ENCODE measurements at regions not wholly inside any gene's neighbourhood (a gene's known extent, or its start where the extent isn't known, plus 50 kb on each side); places are given as distances from the start of the nearest gene placed in this dataset.
A peak's percentile ranks its signal among the peaks of the same experiment; 100 is the strongest.

DNA sequence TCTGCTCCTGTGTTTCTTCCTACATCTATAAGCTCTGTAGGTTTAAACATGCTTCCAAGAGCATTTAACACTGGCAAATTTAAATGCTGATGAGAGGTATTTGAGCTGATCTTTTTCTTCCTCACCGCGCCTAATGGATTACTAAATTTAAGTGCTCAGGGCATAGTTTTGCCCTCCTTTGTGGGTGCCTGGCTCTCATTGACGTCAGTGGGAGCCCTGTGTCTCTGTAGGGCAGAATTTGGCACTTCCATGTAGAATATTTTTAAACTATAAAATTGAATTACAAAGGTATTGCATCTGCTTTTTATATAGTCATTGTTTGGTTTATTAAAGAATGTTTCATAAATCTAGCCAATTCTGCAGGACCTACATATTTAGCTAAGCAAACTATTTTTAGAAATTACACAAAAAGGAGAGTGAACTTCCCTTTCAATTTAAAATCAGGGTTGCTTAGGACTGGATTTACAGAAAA lies 444.8 kb downstream of the AEBP2 start:
- no peak for DNase-seq

DNA sequence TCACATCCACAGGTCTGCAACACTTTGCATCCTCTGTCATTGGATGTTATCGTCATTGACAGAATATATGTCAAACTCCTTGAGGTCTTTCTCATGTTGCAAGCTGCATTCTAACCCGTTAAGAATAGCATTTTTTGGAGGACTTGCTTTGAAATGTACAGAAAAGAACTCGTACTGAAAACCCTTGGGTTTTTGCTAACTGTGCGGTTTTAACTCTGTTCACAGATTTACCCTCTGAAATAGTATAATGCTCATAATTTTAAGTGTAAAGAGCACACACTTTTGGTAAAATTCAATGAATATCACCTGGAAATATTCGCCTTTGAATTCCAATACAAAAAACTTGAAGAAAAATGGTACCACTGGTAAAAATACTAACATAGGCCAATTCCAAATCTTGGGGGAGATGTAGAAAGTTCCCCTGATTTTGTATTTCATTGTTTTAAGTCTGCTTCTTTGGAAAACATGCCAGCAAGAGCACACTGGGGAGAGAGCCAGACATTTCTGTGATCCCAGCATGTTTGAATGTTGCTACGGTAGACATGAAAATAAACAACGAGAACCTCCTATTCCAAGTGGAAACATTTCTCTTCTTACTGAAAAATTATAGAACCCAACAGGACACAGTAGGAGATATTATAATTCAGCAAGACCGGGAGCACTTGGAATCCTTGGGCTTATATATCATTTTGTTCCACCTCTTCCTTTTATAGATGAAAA lies 446.0 kb downstream of the AEBP2 start:
- DNase-seq: no peak

GRCh38 chr12:19886065-19886464 lies 446.8 kb downstream of the AEBP2 start:
- DNase-seq: no peak

GRCh38 chr12:19886639-19887064 lies 447.4 kb downstream of the AEBP2 start:
- no peak for DNase-seq

GRCh38 chr12:19890024-19890423 lies 450.7 kb downstream of the AEBP2 start:
- DNase-seq: no peak

DNA sequence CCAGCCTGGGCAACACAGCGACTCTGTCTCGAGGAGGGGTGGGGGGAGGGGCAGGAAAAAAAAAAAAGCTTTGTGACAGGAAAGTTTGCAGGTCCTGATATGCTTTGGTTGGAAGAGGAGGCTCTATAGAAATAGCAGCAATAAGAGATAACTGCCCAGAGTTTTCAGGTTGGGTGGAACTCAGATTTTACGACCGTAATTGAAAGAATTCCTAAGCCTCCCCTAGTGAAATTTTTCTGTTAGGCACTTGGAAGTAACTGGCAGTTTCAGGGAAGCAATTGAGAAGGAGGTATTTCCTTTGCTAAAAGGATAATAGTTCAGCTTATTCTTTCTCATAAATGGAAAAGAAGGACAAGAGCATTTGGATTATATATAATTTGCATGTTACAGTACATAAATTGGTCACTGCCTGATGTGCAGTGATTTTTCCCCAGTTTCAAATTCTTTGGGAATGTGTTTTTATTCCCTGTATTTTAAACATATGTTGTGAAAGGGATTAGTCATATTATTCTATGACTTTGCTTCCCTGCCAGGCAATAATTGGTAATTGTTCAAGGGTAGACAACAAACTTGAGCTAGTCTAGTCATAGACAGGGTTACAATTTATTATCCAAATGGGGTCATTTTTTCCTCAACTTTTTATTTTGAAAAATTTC lies 452.8 kb downstream of the AEBP2 start:
- DNase-seq: no peak

GRCh38 chr12:19893514-19893913 lies 454.2 kb downstream of the AEBP2 start:
- no peak for DNase-seq

- DNase-seq: no peak
Measured at GRCh38 chr12:19894050-19894449, 454.8 kb downstream of the AEBP2 start.

DNA sequence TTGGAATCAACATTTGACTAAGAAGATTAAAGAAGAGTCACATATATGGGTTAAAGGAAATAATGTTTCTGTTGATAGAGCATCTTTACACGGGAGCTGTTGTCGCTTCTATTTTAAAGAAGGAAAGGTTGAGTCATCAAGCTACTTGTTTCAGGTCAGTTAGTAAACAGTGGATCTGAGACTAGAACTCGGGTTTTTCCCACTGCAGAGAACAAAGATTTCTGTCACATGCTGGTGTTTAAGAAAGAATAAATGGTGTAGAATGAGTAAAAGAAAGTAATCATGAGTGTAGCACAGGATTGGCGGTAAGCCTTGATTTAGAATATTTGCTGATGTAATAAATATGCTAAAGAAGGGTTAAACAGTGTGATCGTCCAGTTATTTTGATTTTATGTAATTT lies 455.5 kb downstream of the AEBP2 start:
- DNase-seq: no peak

DNA sequence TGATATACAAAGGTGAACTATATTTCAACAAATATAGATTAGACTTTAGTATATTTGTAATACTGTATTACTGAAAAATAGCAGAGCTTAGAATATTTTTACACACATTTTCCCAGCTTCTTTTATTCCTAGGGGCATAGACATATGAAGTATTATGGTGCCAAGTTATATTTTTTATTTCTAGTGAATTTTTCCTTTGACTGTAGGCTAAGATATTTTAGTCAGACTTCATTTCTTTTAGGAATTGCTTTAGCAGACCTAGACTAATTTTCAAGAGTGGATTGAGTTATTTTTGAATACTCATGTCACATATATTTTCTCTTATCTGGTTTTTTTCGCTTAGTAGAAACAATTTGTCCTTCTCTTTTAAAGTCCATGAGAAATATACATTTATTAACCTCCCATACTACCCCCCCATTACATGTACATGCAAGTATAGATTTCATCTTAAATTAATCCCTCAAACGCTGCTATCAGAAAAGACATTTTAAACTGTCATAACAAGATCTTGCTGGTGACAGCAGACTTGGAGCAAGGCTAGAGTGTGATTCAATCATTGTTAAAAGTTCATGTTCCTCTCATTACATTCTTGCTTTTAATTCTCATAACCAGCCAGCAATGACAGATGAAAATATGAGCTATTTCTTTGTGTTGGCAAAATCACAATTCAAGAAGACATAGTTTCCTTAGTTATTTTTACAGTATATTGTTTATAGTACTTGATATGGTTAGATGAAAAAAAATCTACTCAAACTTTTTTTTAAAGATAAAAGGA lies 456.1 kb downstream of the AEBP2 start:
- no peak for DNase-seq

GRCh38 chr12:19896041-19896440 lies 456.7 kb downstream of the AEBP2 start:
- no peak for DNase-seq

DNA sequence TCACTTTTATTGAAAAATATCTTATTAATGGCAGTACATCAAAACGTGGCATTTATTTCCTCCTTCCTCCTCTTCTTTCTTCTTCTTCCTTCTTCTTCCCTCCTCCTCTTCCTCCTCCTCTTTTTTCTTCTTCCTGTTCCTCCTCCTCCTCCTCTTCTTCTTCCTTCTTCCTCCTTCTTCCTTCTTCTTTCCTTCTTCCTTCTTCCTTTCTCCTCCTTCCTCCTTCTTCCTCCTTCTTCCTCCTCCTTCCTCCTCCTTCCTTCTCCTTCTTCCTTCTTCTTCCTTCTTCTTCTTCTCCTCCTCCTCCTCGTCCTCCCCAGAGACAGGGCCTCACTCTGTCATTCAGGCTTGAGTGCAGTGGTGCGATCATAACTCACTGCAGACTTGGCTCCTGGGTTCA lies 457.2 kb downstream of the AEBP2 start:
- DNase-seq: no peak

- no peak for DNase-seq
Measured at GRCh38 chr12:19897900-19898408, 458.7 kb downstream of the AEBP2 start.

GRCh38 chr12:19901841-19902240 lies 462.5 kb downstream of the AEBP2 start:
- no peak for DNase-seq

GRCh38 chr12:19904819-19905218 lies 463.5 kb upstream of the PDE3A start:
- no peak for DNase-seq

DNA sequence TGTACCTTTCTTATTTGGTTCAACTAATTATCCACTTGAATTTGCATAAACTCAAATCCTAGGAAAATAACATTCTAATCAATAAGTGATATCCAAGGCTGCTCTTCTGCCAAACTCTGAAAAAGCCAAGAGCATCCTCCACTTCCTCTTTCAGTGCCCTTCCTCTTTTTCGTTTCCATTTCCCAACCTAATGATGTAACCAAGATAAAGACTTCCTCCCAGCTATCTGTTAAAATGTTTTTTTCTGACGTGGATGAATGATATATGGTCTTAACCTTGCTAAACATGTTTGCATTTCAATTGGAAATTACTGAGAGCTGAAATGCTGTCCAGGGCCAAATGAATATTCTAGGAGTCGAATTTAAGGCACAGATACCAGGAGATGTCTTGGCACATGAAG lies 459.5 kb upstream of the PDE3A start:
- no peak for DNase-seq

DNA sequence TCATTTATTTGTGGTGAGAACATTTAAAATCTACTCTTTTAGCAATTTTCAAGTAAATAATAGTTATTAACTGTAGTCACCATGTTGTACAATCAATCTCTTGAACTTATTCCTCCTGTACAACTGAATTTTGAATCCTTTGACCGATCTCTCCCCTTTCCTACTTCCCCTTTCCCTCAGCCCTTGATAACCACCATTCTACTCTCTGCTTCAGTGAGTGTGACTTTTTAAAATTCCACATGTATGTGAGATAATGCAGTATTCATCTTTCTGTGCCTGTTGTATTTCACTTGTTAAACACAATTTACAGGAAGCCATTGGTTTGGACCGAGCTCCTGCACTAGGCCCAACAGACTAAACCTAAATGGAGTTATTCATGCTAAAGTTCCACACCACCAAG lies 458.9 kb upstream of the PDE3A start:
- DNase-seq: no peak

- no peak for DNase-seq
Measured at GRCh38 chr12:19910681-19911080, 457.7 kb upstream of the PDE3A start.

- no peak for DNase-seq
Measured at GRCh38 chr12:19912991-19913390, 455.3 kb upstream of the PDE3A start.

DNA sequence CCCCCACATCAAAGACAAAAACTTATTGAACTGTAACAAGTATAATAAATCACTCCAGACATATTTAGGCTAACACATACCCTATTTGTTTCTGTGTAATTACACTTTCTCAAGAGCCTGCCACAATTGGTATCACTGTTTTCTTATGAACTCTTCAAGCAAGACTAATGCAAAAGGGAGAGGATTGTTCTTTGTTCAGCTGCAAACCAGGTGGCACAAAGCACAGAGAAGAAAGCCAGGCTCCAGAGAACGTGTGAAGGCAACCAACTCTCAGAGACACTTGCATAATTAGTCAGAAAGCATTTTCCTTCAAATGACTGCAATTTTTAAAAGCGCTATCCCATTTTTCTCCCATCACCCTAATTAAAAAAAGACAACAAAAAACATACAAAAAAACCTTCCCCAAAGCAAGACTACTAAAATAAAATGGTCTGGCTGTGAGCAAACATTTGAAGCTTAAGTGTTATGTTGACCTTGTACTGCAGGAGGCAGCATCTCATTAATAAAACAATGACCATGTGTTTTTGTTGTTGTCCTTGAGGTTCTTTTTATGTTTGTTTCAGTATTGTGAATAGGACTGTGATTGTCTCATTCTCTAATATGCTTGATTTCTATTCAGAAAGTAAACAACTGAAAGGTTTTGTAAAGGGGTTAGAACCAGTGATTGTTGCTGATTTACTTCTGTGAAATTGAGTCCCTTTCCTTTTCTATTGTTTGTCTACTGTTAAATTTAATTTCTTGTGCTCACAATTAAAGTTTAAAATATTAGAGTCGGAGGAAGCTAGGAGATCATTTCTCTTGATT lies 452.7 kb upstream of the PDE3A start:
- peak; percentile 72 for DNase-seq

DNA sequence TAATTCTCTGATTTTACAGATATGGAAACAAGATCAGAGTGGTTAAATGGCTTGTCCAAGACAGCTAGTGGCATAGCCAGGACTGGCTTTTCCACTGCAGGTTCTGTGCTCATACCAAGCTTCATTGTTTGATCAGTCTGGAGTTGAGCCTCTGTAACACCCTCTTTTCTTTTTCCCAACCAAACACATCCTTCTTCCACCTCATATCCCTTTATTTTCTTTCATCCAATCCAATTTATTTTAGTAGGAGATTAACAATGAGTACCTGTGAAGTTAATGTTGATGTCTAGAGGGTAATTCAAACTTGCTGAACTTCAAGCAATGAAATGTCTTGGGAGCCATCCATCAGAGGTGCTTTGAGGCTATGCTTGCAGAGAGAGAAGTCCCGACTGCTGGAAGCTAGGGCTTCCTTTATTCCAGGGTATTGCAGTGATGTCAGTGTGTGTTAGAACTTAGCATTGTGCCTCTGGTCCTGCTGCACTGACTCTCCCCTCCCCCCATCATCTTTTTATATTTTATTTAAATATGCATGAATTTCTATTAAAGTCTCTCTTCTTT lies 452.1 kb upstream of the PDE3A start:
- DNase-seq: peak; percentile 14

DNA sequence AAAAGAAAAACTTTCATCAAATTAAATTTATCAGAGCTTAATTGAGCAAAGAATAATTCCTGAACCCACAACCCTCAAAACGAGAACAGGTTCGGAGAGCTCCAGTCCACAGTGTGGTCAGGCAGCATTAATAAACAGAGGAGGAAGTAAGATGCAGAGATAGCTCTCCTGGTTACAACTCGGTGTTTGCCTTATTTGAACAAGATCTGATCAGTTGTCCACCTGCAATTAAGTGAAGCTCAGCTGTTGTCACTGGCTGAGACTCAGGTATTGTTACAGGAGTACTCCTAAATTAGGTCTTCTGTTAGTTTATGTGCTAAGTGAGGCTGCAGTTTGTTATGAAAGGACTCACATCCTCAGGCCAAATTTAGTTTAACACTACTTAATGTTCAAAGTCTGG lies 451.4 kb upstream of the PDE3A start:
- peak; percentile 13 for DNase-seq

All from SHP77 treated with DMSO at 0.1 percent for 48 hours (cell line).